NB4 (cell line): ENCODE measurements at regions not wholly inside any gene's neighbourhood (a gene's known extent, or its start where the extent isn't known, plus 50 kb on each side); places are given as distances from the start of the nearest gene placed in this dataset.

ENCODE experiments used
- POLR2A ChIP-seq: IDR thresholded peaks from 2 replicates; pipeline ENCODE4 v1.6.1; 2011; ENCODE audit warnings: mild to moderate bottlenecking; ENCODE audit not compliant: insufficient read length; ENCODE audit errors: extremely low read depth
- TF ChIP-seq, protein P1 (sequence below): IDR thresholded peaks from one replicate; pipeline ENCODE4 v1.5.1; 2012; ENCODE audit warnings: low read depth, low read length
- TF ChIP-seq, protein P2 (sequence below): IDR thresholded peaks from 2 replicates; pipeline ENCODE4 v1.6.1; 2011; ENCODE audit warnings: low read depth, low read length

DNA sequence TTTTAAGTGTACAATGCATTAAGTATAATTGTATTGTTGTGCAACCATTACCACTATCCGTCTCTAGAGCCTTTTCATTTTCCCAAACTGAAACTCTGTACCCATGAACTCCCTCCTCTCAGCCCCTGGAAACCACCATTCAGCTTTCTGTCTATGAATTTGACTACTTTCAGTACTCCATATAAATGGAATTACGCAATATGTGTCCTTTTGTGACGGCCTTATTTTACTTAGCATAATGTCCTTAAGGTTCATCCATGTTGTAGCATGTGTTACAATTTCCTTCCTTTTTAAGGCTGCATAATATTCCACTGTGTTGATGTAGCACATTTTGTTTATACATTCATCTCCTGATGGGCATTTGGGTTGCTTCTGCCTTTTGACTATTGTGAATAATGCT, 143.6 kb upstream of the KCNG1 start:
- TF ChIP-seq, protein P1, sequence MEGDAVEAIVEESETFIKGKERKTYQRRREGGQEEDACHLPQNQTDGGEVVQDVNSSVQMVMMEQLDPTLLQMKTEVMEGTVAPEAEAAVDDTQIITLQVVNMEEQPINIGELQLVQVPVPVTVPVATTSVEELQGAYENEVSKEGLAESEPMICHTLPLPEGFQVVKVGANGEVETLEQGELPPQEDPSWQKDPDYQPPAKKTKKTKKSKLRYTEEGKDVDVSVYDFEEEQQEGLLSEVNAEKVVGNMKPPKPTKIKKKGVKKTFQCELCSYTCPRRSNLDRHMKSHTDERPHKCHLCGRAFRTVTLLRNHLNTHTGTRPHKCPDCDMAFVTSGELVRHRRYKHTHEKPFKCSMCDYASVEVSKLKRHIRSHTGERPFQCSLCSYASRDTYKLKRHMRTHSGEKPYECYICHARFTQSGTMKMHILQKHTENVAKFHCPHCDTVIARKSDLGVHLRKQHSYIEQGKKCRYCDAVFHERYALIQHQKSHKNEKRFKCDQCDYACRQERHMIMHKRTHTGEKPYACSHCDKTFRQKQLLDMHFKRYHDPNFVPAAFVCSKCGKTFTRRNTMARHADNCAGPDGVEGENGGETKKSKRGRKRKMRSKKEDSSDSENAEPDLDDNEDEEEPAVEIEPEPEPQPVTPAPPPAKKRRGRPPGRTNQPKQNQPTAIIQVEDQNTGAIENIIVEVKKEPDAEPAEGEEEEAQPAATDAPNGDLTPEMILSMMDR: no peak
- TF ChIP-seq POLR2A: no peak
- TF ChIP-seq, protein P2, sequence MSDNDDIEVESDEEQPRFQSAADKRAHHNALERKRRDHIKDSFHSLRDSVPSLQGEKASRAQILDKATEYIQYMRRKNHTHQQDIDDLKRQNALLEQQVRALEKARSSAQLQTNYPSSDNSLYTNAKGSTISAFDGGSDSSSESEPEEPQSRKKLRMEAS: no peak
